ENCODE measurements at regions not wholly inside any gene's neighbourhood (a gene's known extent, or its start where the extent isn't known, plus 50 kb on each side); places are given as distances from the start of the nearest gene placed in this dataset.

DNA sequence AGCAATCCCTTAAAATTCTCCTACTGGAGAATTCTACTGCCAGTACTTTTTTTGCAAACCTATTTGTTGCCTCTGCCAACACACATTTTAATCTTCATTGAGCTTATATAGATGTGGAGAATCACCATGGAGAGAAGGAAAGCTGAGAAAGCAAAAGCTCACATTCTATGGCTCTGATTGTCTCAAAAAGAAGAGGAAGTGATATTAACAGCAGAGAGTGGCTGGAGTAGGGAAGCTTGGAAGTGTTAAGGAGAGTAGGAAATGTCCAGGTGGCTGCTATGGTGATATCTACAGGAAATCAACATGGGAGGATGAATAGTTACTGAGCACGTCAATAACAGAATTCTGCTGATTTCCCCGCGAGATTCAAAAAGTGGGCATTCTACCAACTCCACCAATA is 78.8 kb upstream of the TDRD3 start:
- no peak overlapping the region for H3K9ac ChIP-seq (replicated peaks in 1 of 4; ENCODE audit: extremely low read depth in 1 of 4, low read depth in 3 of 4, low read length in 3 of 4)
- H2BK15ac ChIP-seq (ENCODE audit: low read length), result no peak overlapping the region
- FAIRE-seq (no peak), DNase-seq (ENCODE audit: low read depth in 1 of 2, low spot score in 2 of 2) (no peak)
- H3K27ac ChIP-seq (ENCODE audit: low read depth, low read length), result no peak overlapping the region
- no peaks in the 10 kb centered on the region for H3K23me2 ChIP-seq (ENCODE audit: low read depth, low read length)
- H3K79me1 ChIP-seq (ENCODE audit: low read depth, low read length), result no peaks in the 10 kb centered on the region
- H2BK120ac ChIP-seq (replicated peaks; ENCODE audit: low read depth, low read length), result no peak overlapping the region
- H3K4me3 ChIP-seq (ENCODE audit: extremely low read depth in 1 of 4, insufficient read depth in 2 of 4, low read depth in 3 of 4, low read length in 4 of 4), result no peak overlapping the region
- H4K91ac ChIP-seq (replicated peaks; ENCODE audit: insufficient read length, low read length), result no peak overlapping the region
- H4K8ac ChIP-seq (ENCODE audit: extremely low read depth, insufficient read depth, low read length), result no peak overlapping the region
- no peak overlapping the region for H2BK12ac ChIP-seq (ENCODE audit: low read depth, low read length)
- no peak overlapping the region for H2AFZ ChIP-seq (ENCODE audit: low read length)
- no peaks in the 10 kb centered on the region for H3K36me3 ChIP-seq (ENCODE audit: control insufficient read depth in 2 of 4, insufficient read depth in 4 of 4, low read length in 3 of 4)
- TF ChIP-seq YY1 (IDR thresholded peaks at IDR 0.05; ENCODE audit: low read depth, low read length) (no peak), MAFK (IDR thresholded peaks at IDR 0.05; ENCODE audit: low read depth, low read length) (no peak), POLR2A (IDR thresholded peaks at IDR 0.05; ENCODE audit: control extremely low read depth in 1 of 2, low read depth in 2 of 2, low read length in 2 of 2) (no peak), CHD1 (IDR thresholded peaks at IDR 0.05; ENCODE audit: low read depth, low read length) (no peak), HDAC2 (IDR thresholded peaks at IDR 0.05; ENCODE audit: borderline replicate concordance in 1 of 2, low read depth in 2 of 2, low read length in 2 of 2) (no peak)
- TF ChIP-seq, protein P1, sequence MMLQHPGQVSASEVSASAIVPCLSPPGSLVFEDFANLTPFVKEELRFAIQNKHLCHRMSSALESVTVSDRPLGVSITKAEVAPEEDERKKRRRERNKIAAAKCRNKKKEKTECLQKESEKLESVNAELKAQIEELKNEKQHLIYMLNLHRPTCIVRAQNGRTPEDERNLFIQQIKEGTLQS (IDR thresholded peaks at IDR 0.05; ENCODE audit: insufficient read depth, low read depth, low read length), result no peak
- no peak overlapping the region for H2BK5ac ChIP-seq (ENCODE audit: low read depth, low read length)
- no peak overlapping the region for H4K5ac ChIP-seq (ENCODE audit: insufficient read length, low read depth, low read length)
- H3K56ac ChIP-seq (replicated peaks; ENCODE audit: insufficient read length, low read depth, low read length), result no peak overlapping the region
- H3K79me2 ChIP-seq (ENCODE audit: control insufficient read depth in 1 of 2, insufficient read depth in 2 of 2, low read length in 2 of 2), result no peaks in the 10 kb centered on the region
- H3K18ac ChIP-seq (ENCODE audit: extremely low read depth, low read length), result no peak overlapping the region
- no peak overlapping the region for H3K4me2 ChIP-seq (ENCODE audit: insufficient read depth in 1 of 2, low read depth in 2 of 2, low read length in 2 of 2)
- no peak overlapping the region for H3K4ac ChIP-seq (replicated peaks; ENCODE audit: insufficient read length, low read depth, low read length)
- no peak overlapping the region for H3K23ac ChIP-seq (ENCODE audit: insufficient read length)
- ChIA-PET POLR2A (ENCODE audit: partially characterized antibody) (no interaction called here), CTCF (ENCODE audit: partially characterized antibody) (interaction anchor here (0.8 to 1.3 kb wide), 4 partner anchors 8 to 232 kb away, joined by 3 read pairs; no protein-coding TSS in a partner anchor)
- no peak overlapping the region for H2AK5ac ChIP-seq (ENCODE audit: low read depth, low read length)
- H3K9me3 ChIP-seq (ENCODE audit: insufficient read depth in 2 of 2, low read depth in 1 of 2, low read length in 1 of 2), result no peaks in the 10 kb centered on the region
- no peaks in the 10 kb centered on the region for H3K27me3 ChIP-seq (replicated peaks in 1 of 4; ENCODE audit: control insufficient read depth in 3 of 4, extremely low read depth in 1 of 4, insufficient read depth in 3 of 4, low read length in 3 of 4)
- H4K20me1 ChIP-seq (replicated peaks in 1 of 2; ENCODE audit: control insufficient read depth in 1 of 2, insufficient read depth in 2 of 2, low read length in 2 of 2), result no peaks in the 10 kb centered on the region
- H2BK20ac ChIP-seq (ENCODE audit: low read length), result no peak overlapping the region
- H3K4me1 ChIP-seq (replicated peaks in 1 of 4; ENCODE audit: control insufficient read depth in 3 of 4, insufficient read depth in 4 of 4, low read length in 3 of 4), result no peaks in the 10 kb centered on the region; a peak in 1 of 7 replicates
- 96% methylated on average over 3 of the region's 3 CpGs; no CpG with 5 or more reads in 1 of the 2 experiments for WGBS, 2 experiments (ENCODE audit: extremely low coverage in 1 of 2, insufficient coverage in 1 of 2, insufficient read length in 1 of 2, insufficient replicate concordance in 2 of 2, low coverage in 1 of 2, low lambda C conversion rate in 2 of 2, missing lambda C conversion rate in 1 of 2)
- no peak overlapping the region for H3K14ac ChIP-seq (ENCODE audit: insufficient read length)
